DMS53 (cell line): ENCODE measurements at regions not wholly inside any gene's neighbourhood (a gene's known extent, or its start where the extent isn't known, plus 50 kb on each side); places are given as distances from the start of the nearest gene placed in this dataset.

ENCODE experiments used
- DNase-seq: peaks from one replicate; lab custom pipeline; 2025; lab: John Stamatoyannopoulos, UW

DNA sequence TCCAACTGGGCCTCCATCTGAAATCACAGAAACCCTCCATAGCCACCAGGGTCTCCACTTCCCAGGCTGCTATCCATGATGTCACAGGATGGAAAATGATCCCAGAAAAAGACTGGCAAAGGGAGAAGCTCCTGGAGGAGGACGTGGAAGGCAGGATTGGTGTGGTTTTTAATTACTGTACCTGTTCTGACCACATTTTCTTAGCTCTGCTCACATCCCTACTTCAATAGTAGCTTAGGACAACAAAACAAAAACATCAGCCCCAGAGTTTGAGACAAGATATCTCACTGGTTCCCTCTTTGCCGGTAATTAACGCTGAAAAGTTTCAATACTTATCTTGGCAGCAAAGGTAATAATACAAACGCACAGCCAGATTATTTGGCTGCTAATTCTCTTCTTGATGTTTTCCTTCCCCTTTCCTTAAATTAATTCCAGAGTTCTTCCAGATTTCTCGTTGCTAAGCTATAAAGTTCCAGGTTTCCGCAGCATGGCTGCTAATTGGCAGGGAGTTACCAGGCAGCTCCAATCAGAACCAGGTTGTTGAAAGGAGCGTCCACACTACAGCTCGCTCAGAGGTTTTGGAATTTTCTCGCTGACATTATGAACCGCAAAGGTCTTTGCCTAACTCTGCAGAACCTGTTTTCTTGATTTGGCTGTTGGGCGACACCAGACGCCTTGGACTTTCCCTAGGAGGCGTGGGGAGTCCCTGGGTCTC lies 263.4 kb downstream of the MRTFB start:
- no peak for DNase-seq

DNA sequence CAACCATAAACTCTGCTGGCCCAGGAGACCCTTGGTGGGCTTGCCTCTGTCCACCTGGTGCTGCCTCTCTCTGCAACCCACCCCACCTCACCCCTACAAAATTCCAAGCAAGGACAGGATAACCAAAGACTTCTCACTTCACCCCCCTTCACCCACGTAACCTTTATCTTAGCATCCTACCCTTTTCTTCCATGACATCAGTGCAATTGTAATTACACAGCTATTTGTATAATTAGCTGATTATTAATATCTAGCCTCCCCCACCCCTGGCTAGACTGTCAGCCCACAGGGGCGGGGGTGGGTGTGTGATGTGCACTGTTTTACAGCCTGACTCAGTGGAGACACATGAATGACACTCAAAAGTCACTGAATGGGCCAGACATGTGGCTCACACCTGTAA lies 262.2 kb downstream of the MRTFB start:
- DNase-seq, result no peak

DNA sequence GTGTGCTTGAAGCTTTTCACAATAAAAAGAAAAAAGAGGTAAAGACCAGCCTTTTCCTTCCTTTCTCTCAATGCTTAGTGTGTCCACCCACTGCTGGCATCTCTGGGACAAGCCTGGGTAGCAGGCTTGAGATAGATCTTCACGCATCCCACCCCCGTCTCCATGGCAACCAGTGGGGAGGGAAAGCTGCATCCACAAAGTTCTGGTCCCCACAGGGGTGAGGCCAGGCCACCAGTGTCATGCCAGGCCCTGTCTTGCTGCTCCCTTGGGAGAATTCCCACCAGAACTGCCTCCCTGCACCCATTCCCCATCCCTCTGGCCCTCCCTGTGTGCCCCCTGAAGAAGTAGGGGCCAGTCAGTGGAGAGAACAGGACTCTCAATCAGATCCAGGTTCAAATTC lies 259.9 kb downstream of the MRTFB start:
- no peak for DNase-seq

DNA sequence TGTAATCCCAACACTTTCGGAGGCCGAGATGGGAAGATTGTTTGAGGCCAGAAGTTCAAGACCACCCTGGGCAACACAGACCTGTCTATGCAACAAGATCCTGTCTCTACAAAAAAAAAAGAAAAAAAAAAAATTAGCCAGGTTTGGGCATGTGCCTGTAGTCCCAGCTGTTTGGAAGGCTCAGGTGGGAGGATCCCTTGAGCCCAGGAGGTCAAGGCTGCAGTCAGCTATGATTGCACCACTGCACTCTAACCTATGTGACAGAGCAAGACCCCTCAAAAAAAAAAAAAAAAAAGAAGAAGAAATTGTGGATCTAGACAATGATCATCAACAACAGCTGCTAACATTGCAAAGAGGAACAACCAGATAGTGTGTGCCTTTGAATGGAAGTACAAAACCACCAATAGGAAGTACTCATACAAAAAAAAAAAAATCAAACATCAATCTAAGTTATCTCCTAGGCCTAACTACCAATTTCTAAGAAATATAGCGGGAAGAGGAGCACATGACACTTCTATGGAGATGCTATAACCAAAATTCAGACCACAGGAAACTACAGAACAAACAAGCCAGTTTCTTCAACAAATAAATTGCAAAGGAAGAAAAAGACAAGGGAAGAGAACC lies 258.7 kb downstream of the MRTFB start:
- no peak for DNase-seq

DNA sequence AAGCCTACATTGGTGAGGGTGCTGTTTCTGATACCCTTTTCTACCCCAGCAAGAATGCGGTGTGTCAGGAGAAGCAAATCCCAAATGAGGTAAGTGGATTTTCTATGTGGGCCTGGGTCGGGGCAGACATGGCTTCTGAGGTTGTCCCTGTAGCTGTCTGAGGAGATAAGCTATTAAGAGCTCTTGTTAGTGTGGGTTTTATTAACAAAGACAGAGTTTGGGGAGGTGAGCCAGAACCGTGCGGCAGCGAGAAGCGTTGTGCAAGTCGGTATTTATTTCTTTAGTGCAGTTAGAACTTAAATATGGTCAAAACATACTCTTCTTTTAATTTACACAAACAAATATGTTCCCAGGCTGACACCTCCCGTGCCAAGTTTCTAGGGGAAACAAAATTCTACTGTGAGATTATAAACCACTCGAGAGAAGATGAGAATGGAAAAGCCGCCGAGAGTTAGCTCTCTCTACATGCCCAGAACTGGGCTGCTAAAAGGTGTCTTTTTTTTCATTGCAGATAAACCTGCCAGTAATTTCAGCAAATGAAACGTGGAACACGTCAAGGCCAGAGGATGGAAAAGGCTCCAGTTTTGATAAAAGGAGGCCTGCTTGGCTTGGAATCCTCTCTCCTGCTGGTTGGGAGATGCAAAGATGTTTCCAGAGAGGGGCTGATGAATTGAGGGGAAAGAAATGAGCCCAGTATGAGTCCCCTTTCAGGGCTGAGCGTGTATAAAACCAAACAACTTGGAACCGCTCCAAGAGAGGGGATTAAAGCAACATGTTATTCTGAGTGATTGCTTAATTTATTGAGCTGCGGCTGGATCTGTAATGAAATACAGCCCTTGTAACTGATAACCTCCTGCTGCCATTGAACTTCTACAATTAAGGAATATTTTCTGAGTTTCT lies 254.6 kb downstream of the MRTFB start:
- no peak for DNase-seq

DNA sequence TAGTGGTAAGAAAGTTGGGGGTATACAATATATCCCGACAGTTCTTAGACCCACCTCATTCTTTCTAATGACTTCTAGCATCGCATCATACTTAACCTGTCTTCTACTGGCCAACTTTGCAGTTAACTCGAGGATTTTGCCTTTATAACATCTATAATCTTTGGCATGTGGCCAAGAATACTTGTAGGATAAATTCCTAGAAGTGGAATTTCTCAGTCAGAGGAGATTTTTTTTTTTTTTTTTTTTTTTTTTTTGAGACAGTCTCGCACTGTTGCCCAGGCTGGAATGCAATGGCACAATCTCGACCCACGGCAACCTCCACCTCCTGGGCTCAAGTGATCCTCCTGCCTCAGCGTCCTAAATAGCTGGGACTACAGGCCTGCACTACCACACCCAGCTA lies 253.5 kb downstream of the MRTFB start:
- DNase-seq, result no peak

DNA sequence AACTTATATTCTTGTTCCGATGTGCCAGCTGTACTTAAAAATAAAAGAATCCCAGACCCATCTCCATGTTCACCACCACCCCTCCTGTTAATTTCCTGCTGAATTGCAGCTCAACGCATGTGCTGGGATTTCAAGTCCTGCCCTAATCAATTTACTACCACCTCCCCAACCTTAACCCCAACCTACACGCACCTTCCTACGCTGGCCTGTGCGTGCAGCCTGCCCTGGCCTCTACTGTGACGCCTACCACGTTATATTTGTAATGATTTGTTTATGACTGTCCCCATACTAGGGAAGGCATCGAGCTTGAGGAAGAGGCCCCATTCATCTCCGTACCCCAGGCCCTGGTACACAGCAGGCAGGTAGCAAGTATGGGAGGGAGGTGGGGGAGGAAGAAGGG lies 251.1 kb downstream of the MRTFB start:
- DNase-seq, result no peak

DNA sequence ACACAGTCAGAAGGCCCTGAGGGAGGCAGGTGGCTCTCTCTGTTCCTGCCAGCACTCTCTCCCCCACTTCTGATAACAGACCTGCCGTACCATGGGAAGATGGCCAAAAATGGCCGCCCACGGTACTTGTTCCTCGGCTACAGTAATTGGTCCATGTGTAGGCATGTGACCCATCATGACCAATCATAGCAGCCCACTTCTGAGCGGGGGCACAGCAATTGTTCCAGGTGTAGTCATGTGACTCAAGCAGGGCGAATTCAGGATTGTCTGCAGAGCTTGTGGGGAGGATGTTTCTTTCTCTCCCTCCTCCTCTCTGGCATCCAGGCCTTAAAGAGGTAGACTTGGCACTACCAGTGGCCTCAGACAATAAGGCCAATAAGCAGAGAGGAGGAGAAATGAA lies 250.4 kb downstream of the MRTFB start:
- no peak for DNase-seq

DNA sequence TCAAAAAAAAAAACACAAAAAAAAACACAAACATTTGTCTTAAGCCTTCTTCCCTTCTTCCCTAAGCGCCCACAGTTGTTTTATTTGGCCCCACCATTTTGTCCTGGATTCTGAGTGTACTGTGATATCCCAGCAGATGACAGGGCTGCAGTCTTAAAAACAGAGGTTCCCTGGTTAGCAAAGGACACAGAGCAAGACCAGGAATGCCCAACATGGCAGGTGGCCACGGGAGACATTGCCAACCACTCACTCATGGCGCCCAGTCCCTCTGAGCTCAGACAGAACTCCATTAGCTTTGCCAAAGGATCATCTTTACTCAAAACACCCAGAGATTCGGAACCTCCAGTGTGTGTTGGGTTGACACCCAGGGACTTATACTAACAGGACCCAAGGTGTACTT lies 249.3 kb downstream of the MRTFB start:
- no peak for DNase-seq
